ENCODE measurements at regions not wholly inside any gene's neighbourhood (a gene's known extent, or its start where the extent isn't known, plus 50 kb on each side); places are given as distances from the start of the nearest gene placed in this dataset.
"Not testable (repeated sequence)": the region's sequence is repeated elsewhere in the genome, so short reads cannot be mapped to it uniquely, and the experiment has no call there.

GRCh38 chr1:200281201-200281835, 128.5 kb downstream of the ZNF281 start:
- no peak for DNase-seq

GRCh38 chr1:200279810-200280411, 129.9 kb downstream of the ZNF281 start:
- DNase-seq: no peak

GRCh38 chr1:200275816-200276453, 133.9 kb downstream of the ZNF281 start:
- no peak for DNase-seq

- DNase-seq: no peak
Measured at GRCh38 chr1:200275415-200275814, 134.4 kb downstream of the ZNF281 start.

- no peak for DNase-seq
Measured at GRCh38 chr1:200274116-200274515, 135.7 kb downstream of the ZNF281 start.

GRCh38 chr1:200272481-200273068, 137.3 kb downstream of the ZNF281 start:
- DNase-seq: no peak

GRCh38 chr1:200269256-200269655, 140.6 kb downstream of the ZNF281 start:
- DNase-seq: no peak

GRCh38 chr1:200267937-200268336, 141.9 kb downstream of the ZNF281 start:
- DNase-seq: no peak

- DNase-seq: no peak
Measured at GRCh38 chr1:200267458-200267857, 142.4 kb downstream of the ZNF281 start.

GRCh38 chr1:200266871-200267270, 143.0 kb downstream of the ZNF281 start:
- DNase-seq: no peak

GRCh38 chr1:200265881-200266280, 144.0 kb downstream of the ZNF281 start:
- no peak for DNase-seq

- no peak for DNase-seq
Measured at GRCh38 chr1:200265104-200265503, 144.7 kb downstream of the ZNF281 start.

GRCh38 chr1:200263203-200263602, 146.6 kb downstream of the ZNF281 start:
- DNase-seq: no peak

- DNase-seq: no peak
Measured at GRCh38 chr1:200262326-200262965, 147.4 kb downstream of the ZNF281 start.

- DNase-seq: no peak
Measured at GRCh38 chr1:200260597-200261335, 149.1 kb downstream of the ZNF281 start.

GRCh38 chr1:200258447-200259375, 151.1 kb downstream of the ZNF281 start:
- peak; percentile 19 for DNase-seq

- DNase-seq: no peak
Measured at GRCh38 chr1:200257235-200257634, 152.6 kb downstream of the ZNF281 start.

GRCh38 chr1:200254602-200255001, 155.2 kb downstream of the ZNF281 start:
- not testable (repeated sequence) for DNase-seq

- no peak for DNase-seq
Measured at GRCh38 chr1:200253774-200254495, 155.9 kb downstream of the ZNF281 start.

- no peak for DNase-seq
Measured at GRCh38 chr1:200252531-200252930, 157.3 kb downstream of the ZNF281 start.

GRCh38 chr1:200250469-200250868, 159.4 kb downstream of the ZNF281 start:
- no peak for DNase-seq

Measured in 8988T (cell line).